Neural progenitor cell (in vitro differentiated cells): ENCODE measurements at regions not wholly inside any gene's neighbourhood (a gene's known extent, or its start where the extent isn't known, plus 50 kb on each side); places are given as distances from the start of the nearest gene placed in this dataset.

Experiments used
- CTCF ChIP-seq: fragments of 200-600 bp; sonication (generic); IDR thresholded peaks from 2 replicates; pipeline ENCODE4 v1.5.1; 2017; ENCODE audit warnings: antibody characterized with exemption, mild to moderate bottlenecking
- EZH2 ChIP-seq: fragments of 200-600 bp; sonication (generic); IDR thresholded peaks from 2 replicates; pipeline ENCODE4 v1.6.1; 2017; ENCODE audit warnings: antibody characterized with exemption, mild to moderate bottlenecking, moderate library complexity

- no peak for TF ChIP-seq CTCF
- no peak for TF ChIP-seq EZH2
Observed at GRCh38 chr6:144714021-144714712, 429.0 kb downstream of the UTRN start.
